Right renal pelvis (tissue), 4 donors: ENCODE measurements at regions not wholly inside any gene's neighbourhood (a gene's known extent, or its start where the extent isn't known, plus 50 kb on each side); places are given as distances from the start of the nearest gene placed in this dataset.

Experiments used
- DNase-seq, 4 donors: peaks; one replicate each; pipeline ENCODE4 v3.0.0-alpha.2; 2013; ENCODE audit warnings: low read depth in 4 of 4, low spot score in 3 of 4, missing footprints in 1 of 4

GRCh38 chr22:46100401-46101105 is 49.8 kb upstream of the PPARA start:
- DNase-seq: no peak
